SK-N-MC (cell line): ENCODE measurements at regions not wholly inside any gene's neighbourhood (a gene's known extent, or its start where the extent isn't known, plus 50 kb on each side); places are given as distances from the start of the nearest gene placed in this dataset.

Experiments
- EZH2 ChIP-seq: fragments of 200-600 bp; sonication (generic); IDR thresholded peaks from one replicate; pipeline ENCODE4 v1.6.1; 2017; ENCODE audit warnings: antibody characterized with exemption
- POLR2AphosphoS5 ChIP-seq: IDR thresholded peaks from 2 replicates; pipeline ENCODE4 v1.6.1; 2012; ENCODE audit warnings: mild to moderate bottlenecking, low read depth, low read length, borderline replicate concordance

- TF ChIP-seq EZH2 (no peak), POLR2AphosphoS5 (no peak)
Measured at GRCh38 chr1:195085196-195085595, 1523.0 kb downstream of the KCNT2 start.
